ENCODE measurements at regions not wholly inside any gene's neighbourhood (a gene's known extent, or its start where the extent isn't known, plus 50 kb on each side); places are given as distances from the start of the nearest gene placed in this dataset.
"Not testable (repeated sequence)": the region's sequence is repeated elsewhere in the genome, so short reads cannot be mapped to it uniquely, and the experiment has no call there.

GRCh38 chr1:193438771-193439170 is 252.4 kb upstream of the B3GALT2 start:
- no peak for DNase-seq

DNA sequence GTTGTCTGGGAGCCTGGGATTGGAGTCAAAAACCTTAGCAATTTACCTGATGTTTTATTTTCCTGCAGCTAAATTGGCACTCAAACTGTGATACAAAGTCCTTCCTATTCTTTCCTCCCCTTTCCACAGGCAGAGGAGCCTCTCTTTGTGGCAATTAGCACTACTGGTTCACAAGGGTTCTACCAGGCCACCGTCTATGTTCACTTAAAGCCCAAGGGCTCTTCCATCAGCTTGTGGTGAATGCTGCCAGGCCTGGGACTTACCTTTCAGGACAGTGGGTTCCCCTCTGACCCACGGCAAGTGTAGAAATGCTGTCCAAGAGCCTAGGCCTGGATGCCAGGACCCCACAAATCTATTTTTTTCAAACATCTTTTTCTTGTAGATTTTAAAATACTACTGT is 251.9 kb upstream of the B3GALT2 start:
- no peak for DNase-seq

DNA sequence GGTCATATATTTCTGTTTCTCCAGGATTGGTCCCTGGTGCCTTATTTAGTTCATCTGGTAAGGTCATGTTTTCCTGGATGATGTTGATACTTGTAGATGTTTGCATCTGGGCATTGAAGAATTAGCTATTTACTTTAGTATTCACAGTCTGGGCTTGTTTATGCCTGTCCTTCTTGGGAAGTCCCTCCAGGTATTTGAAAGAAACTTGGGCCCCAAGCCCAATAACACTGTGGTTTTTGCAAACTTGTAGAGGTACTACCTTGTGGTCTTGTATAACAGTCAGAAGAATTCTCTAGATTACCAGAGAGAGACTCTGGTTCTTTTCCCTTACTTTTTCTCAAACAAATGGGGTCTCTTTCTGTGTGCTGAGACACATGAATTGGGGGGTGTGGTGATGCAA is 251.4 kb upstream of the B3GALT2 start:
- no peak for DNase-seq

- DNase-seq, result not testable (repeated sequence)
Measured at GRCh38 chr1:193437333-193437732, 250.9 kb upstream of the B3GALT2 start.

DNA sequence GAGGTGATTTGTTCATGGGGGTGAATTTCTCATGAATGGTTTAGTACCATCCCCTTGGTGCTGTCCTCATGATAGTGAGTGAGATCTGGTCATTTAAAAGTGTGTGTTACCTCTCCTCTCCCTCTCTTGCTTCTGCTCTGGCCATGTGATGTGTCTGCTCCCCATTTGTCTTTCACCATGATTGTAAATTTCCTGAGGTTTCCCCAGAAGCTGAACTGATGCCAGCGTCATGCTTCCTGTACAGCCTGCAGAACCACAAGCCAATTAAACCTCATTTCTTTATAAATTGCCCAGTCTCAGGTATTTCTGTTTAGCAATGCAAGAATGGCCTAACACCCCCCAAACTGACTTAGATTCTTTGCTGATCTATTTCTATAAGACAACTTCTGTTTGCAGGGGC is 249.4 kb upstream of the B3GALT2 start:
- DNase-seq, result no peak

GRCh38 chr1:193434319-193434718 is 247.9 kb upstream of the B3GALT2 start:
- no peak for DNase-seq

- no peak for DNase-seq
Measured at GRCh38 chr1:193433599-193433998, 247.2 kb upstream of the B3GALT2 start.

DNA sequence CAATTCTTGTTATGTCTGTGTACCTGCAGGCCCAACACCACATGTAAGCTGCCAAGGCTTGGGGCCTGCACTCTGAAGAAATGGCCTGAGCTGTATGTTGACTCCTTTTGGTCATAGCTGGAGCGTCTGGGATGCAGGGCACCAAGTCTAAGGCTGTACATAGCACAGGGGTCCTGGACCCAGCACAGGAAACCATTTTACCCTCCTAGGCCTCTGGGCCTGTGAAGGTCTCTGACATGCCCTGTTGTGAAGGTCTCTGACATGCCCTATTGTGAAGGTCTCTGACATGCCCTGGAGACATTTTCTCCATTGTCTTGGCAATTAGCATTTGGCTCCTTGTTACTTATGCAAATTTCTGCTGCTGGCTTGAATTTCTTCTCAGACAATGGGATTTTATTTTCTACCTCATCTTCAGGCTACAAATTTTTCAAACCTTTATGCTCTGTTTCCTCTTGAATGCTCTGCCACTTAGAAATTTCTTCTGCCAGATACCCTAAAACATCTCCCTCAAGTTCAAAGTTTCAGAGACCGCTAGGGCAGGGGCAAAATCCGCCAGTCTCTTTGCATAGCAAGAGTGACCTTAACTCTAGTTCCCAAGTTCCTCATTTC is 246.7 kb upstream of the B3GALT2 start:
- no peak for DNase-seq

- DNase-seq, result no peak
Measured at GRCh38 chr1:193431265-193431977, 245.0 kb upstream of the B3GALT2 start.

DNA sequence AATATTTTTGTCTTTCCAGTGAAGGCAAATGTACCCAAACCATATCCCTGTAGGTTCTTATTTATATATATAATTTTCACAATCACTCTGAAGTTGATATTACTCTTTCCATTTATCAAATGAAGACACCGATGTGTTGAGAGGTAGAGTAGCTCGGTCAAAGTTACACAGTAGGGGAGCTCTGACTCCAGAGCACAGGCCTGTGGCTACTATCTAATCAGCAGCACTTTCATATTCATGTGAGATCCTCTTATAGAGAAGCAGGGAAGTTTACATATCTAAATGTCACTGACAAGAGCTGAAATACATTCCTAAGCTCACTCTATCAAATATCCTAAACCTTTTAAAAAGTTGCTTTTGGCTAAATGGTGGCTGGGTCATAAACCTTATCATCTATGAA is 241.1 kb upstream of the B3GALT2 start:
- no peak for DNase-seq

GRCh38 chr1:193426061-193426460 is 239.6 kb upstream of the B3GALT2 start:
- no peak for DNase-seq

- DNase-seq, result no peak
Measured at GRCh38 chr1:193421487-193421886, 235.1 kb upstream of the B3GALT2 start.

DNA sequence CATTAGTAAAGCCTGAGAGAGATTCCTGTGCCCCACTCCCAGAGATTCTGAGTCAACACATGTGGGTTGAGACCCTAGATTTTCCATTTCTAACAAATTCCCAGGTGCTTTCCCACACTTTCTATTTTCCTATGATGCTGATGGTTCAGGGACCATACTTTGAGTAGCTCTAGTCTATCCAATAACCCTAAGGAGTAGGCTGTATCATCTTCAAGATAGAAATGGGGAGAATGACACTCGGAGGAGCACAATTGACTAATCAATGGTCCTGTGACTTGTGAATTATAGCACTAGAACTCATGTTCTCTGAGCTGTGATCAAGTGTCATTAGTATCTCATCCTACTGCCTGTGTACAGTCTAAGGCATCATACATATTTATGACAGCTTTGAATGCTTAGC is 232.9 kb upstream of the B3GALT2 start:
- DNase-seq, result no peak

GRCh38 chr1:193418745-193419058 is 232.3 kb upstream of the B3GALT2 start:
- no peak for DNase-seq

GRCh38 chr1:193417945-193418744 is 231.7 kb upstream of the B3GALT2 start:
- no peak for DNase-seq

DNA sequence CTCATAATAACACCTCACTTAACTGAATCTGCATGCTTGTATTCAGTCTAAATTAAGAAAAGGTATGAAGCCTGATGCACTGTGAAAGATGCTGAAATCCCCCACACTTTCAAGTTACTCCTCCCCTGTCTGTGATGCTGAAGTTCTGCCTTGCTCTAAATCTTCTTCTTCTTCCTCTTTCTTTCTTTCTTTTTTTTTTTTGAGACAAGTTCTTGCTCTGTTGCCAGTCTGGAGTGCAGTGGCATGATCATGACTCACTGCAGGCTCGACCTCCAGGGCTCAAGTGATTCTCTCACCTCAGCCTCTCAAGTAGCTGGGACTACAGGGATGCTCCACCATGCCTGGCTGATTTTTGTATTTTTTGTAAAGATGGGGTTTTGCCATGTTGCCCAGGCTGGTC is 231.0 kb upstream of the B3GALT2 start:
- DNase-seq, result peak; percentile 14

DNA sequence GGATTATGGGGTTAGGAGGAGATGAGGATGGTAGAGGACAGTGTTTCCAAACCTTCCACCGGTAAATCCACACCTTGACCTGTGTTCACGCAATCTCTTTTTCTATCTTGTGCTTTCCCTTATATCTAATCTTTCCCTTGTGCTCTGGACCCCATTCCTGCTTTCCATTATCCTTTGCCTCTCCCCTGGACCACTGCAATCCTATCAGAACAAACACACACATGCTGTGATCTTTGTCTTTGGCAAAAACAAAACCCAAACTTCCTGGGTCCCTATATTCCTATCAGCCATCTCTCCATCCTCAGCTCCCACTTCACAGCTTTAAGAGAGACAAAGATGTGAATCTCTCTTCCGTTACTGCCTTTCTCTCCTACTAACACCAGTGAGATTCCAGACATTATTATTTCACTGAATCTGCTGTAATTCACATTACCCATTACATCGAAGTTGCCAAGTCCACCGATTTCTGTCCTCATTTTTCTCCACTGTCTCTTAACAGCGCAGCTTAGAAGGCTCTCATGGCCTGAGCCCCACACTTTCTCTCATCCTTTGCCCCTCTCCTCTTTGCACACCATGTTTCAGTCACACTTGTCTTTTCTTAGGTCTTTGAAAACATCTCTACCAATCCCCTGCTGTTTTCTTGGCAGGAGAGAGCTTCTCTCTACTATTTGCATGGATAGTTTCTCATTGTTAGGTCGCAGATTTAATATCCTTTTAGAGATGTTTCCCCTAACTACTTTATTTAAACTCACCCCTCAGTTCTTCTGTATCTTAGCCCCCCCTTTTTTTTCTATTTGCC is 230.0 kb upstream of the B3GALT2 start:
- DNase-seq, result no peak

DNA sequence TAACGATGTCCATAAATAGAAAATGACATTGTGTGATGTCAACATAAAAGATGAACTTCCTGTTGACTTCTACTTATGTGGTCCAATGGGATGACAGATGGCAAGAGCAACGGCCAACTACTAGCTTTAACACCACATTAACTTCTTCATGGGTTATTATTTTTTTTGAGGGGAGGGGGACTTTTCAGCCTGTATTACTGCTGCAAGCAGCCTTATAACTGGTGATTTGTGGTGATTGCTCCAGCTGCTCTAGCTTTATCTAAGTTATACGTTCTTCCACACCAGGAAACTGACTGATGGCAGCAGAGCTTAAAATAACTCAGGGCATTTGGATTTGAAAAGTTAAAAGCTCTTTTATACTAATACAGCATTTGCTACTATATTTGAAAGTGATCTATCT is 228.8 kb upstream of the B3GALT2 start:
- DNase-seq, result no peak

DNA sequence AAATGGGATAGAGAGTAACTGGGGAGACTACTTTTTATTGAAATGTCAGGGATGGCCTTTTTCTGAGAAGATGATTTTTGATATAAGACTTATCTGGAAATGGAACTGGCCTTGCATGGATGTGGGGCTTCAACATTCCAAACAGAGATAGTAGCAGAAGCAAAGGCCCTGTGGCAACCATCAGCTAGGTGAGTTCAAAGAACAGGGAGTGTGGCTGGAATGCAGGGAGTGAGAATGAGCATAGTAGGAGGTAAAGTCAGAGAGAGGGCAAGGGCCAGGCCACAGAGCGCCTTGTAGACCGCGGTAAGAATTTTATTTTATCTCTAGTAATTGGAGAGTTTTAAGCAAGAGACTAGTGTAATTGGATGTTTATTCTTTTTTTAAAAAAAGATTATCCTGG is 227.0 kb upstream of the B3GALT2 start:
- DNase-seq, result no peak

DNA sequence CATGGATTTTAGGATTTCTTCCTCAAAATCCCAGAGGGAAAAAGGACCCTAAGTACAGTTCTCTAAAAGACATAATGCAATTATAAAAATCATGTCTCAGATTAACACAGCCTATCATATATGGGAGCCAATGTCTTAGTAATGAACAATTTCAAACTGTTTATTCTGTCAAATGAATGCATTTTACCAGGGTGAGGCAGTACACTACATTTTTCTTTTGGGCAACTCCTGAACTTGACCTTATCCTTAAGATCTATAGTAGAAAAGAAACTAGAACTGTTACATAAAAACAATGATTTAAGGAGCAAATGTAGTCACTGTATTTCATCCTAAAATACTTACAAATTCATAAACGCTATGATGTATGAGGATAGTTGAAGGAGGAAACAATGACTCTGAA is 226.3 kb upstream of the B3GALT2 start:
- no peak for DNase-seq

GRCh38 chr1:193411714-193412113 is 225.3 kb upstream of the B3GALT2 start:
- no peak for DNase-seq

- DNase-seq, result no peak
Measured at GRCh38 chr1:193411215-193411614, 224.8 kb upstream of the B3GALT2 start.

GRCh38 chr1:193408782-193409293 is 222.4 kb upstream of the B3GALT2 start:
- peak; percentile 17 for DNase-seq
